Subcutaneous abdominal adipose tissue (tissue), 5 donors: ENCODE measurements at regions not wholly inside any gene's neighbourhood (a gene's known extent, or its start where the extent isn't known, plus 50 kb on each side); places are given as distances from the start of the nearest gene placed in this dataset.

ENCODE experiments used
- H3K27ac ChIP-seq: one replicate; pipeline ENCODE4 v1.7.0; 2013; ENCODE audit warnings: low read depth, mild to moderate bottlenecking, inconsistent platforms, low read length, moderate library complexity
- H3K27me3 ChIP-seq, 5 donors: one replicate each; pipeline ENCODE4 v1.7.0; 2013; ENCODE audit warnings: low read length in 5 of 5, inconsistent platforms in 1 of 5; ENCODE audit not compliant: control insufficient read depth in 5 of 5, insufficient read depth in 4 of 5
- H3K36me3 ChIP-seq, 5 donors: one replicate each; pipeline ENCODE4 v1.7.0; 2013; ENCODE audit warnings: low read length in 5 of 5; ENCODE audit not compliant: control insufficient read depth in 5 of 5, insufficient read depth in 5 of 5
- H3K4me1 ChIP-seq, 5 donors: one replicate each; pipeline ENCODE4 v1.7.0; 2013; ENCODE audit warnings: low read length in 5 of 5, mild to moderate bottlenecking in 3 of 5, moderate library complexity in 1 of 5; ENCODE audit not compliant: control insufficient read depth in 5 of 5, insufficient read depth in 5 of 5
- H3K4me3 ChIP-seq, 5 donors: one replicate each; pipeline ENCODE4 v1.7.0; 2013; ENCODE audit warnings: low read length in 5 of 5, low read depth in 1 of 5
- H3K9ac ChIP-seq, 5 donors: one replicate each; pipeline ENCODE4 v1.7.0; 2013; ENCODE audit warnings: low read length in 5 of 5, mild to moderate bottlenecking in 4 of 5, moderate library complexity in 3 of 5
- H3K9me3 ChIP-seq, 5 donors: one replicate each; pipeline ENCODE4 v1.7.0; 2013; ENCODE audit warnings: low read length in 5 of 5; ENCODE audit not compliant: control insufficient read depth in 5 of 5
- donor health status: healthy.
- donor health status: healthy.
- donor health status: healthy.
- donor health status: healthy.
- donor health status: healthy.

- Histone ChIP-seq H3K9me3 (no peaks in the 10 kb centered on the region), H3K9ac (no peak overlapping the region), H3K4me1 (peaks cover 0 to 4% (median 0%) of the 10 kb centered on the region in 5 donors), H3K27ac (no peak overlapping the region), H3K36me3 (no peaks in the 10 kb centered on the region), H3K4me3 (no peak overlapping the region), H3K27me3 (peaks cover 0 to 14% (median 0%) of the 10 kb centered on the region in 5 donors)
These were observed 268.1 kb downstream of the SOX9 start for GRCh38 chr17:72388765-72389473.

DNA sequence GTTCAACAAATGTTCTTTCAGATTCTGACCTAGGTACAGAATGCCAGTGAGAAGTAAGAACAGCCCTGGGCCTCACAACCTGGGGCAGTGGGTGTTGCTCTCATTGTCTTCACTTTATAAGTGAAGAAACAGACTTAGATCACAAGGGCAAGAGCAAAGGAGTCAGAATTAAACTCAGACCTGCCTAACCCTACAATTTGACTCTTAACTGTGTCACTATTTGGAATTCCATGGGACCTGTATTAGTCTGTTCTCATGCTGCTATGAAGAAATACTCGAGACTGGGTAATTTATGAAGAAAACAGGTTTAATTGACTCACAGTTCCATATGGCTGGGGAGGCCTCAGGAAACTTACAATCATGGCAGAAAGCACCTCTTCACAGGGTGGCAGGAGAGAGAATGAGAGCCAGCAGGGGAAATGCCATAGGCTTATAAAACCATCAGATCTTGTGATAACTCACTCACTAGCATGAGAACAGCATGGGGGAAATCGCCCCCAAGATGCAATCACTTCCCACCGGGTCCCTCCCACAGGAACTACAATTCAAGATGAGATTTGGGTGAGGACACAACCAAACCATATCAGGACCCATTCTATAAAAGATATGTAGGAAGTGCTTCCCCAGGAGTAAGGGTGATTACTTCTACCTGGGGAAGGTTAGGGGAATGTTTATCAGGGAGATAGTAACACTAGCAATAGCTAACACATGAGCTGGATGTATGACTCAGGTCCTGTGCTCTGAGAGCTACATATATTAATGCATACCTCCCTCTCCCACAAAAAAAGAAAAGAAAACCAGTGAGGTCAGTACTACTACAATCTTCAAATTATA, 270.1 kb downstream of the SOX9 start:
- Histone ChIP-seq H3K4me3 (no peak overlapping the region), H3K27ac (no peak overlapping the region), H3K27me3 (peaks cover 0 to 13% (median 3%) of the 10 kb centered on the region in 5 donors), H3K36me3 (no peaks in the 10 kb centered on the region), H3K9me3 (no peaks in the 10 kb centered on the region), H3K9ac (no peak overlapping the region), H3K4me1 (peaks cover 0 to 4% (median 0%) of the 10 kb centered on the region in 5 donors)

DNA sequence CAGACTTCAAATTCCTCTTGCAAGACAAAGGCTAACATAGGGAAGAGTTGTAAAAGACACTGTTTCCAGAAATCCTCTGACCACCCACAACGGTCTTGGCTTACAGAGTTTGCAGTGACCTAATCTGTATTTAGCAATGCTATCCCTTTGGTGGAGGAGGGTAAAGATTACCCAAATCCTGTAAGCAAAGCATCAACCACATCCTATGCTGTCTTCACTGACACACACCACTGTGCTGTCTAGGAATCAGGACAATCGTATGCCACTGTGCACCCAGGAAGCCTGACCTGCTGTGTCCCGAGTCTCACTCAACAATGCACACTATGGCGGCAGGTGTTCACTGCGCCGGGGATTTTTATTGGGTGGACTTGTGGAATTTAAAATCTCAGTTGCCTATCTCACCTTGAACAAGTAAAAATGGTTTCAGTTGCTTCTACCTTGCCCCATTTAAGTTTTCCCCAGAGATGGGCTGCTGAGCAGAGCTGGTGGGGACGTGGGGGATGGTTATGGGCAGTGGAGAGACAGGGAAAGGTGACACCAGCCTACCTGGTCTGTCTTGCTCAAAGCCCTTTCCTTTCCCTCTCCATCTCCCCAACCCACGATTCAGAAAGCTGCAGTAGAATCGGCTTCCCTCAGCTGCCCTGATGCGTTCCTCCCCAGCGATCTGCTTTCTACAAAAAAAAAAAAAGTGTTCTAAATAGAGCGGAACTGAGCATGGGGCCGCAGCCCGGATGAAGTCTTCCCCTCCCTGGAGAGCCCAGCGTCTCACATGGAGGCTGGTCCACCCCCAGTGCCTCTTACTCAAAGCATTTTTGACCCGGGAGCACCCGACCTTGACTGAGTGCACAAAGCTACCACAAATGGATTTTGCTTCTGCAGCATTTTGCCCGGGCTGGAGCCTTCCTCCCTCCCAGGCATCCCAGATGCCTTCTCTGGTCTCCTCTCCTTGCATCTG, 271.5 kb downstream of the SOX9 start:
- no peaks in the 10 kb centered on the region for H3K36me3 ChIP-seq
- no peaks in the 10 kb centered on the region for H3K9me3 ChIP-seq
- peaks cover 0 to 4% (median 0%) of the 10 kb centered on the region in 5 donors for H3K4me1 ChIP-seq
- no peak overlapping the region for H3K27ac ChIP-seq
- H3K4me3 ChIP-seq = no peak overlapping the region
- H3K27me3 ChIP-seq = peaks cover 0 to 9% (median 3%) of the 10 kb centered on the region in 5 donors
- H3K9ac ChIP-seq = no peak overlapping the region

DNA sequence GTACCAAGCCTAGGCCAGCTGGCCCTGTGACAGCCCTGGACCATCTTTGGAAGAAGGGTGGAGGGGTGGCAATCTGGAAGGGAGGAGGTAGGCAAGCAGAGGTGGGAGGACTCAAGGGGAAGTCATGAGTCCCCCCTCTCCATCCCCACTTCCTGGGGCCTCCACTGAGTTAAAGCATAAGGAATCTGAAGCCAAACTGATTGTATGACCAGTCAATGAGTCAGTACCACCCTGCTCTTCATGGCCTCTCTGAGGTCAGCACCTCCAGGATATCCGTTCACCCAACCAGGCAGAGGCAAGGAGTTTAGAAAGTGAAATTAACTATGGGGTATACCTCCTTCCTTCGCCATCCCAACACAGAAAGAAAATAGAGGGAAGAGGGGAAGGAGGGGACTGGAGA, 272.7 kb downstream of the SOX9 start:
- Histone ChIP-seq H3K9ac (no peak overlapping the region), H3K4me3 (no peak overlapping the region), H3K36me3 (no peaks in the 10 kb centered on the region), H3K27ac (no peak overlapping the region), H3K27me3 (peaks cover 0 to 9% (median 3%) of the 10 kb centered on the region in 5 donors), H3K4me1 (peaks cover 0 to 4% (median 0%) of the 10 kb centered on the region in 5 donors), H3K9me3 (no peaks in the 10 kb centered on the region)

DNA sequence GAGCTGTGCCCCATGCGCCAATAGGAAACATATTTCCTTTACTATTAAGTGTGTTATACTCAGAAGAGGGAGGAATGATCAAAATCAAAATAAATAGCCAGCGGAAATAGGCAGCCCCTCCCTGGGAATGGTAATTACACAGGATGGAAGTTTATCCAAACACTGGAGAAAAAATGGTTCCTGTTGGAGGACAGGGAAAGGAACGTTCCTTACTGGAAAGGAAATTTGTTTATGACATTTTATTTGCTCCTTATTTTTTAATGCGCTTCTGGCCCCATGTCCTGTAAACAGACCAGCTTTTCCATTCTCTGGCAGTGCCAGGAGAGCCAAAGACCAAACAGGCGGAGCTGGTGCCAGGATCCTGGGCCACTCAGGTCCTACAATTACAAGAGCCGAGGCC, 273.7 kb downstream of the SOX9 start:
- Histone ChIP-seq H3K27me3 (peaks cover 0 to 9% (median 4%) of the 10 kb centered on the region in 5 donors), H3K36me3 (no peaks in the 10 kb centered on the region), H3K9ac (no peak overlapping the region), H3K4me1 (peaks cover 0 to 4% (median 0%) of the 10 kb centered on the region in 5 donors), H3K27ac (no peak overlapping the region), H3K4me3 (no peak overlapping the region), H3K9me3 (no peaks in the 10 kb centered on the region)

DNA sequence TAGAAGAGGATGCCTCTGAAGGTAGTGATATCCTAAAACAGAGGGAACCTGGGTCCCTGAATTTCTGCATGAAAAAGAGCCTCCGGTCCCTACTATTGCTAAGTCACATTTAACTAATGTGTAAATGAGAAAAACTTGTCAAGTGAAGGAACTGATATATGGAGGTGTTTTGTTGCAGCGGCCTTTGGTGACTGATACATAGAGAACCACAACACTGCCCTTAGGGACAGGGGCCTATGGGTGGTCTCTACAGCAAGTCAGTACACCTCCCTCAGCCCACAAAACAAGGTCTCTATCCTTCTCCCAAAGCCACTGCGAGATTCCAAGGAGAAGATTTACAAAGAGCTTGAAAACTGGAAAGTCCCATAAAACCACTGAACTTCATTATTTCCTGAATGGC, 275.3 kb downstream of the SOX9 start:
- Histone ChIP-seq H3K9ac (no peak overlapping the region), H3K36me3 (no peaks in the 10 kb centered on the region), H3K27ac (no peak overlapping the region), H3K27me3 (peaks cover 0 to 9% (median 4%) of the 10 kb centered on the region in 5 donors), H3K9me3 (no peaks in the 10 kb centered on the region), H3K4me1 (peaks cover 0 to 4% (median 0%) of the 10 kb centered on the region in 5 donors), H3K4me3 (no peak overlapping the region)

DNA sequence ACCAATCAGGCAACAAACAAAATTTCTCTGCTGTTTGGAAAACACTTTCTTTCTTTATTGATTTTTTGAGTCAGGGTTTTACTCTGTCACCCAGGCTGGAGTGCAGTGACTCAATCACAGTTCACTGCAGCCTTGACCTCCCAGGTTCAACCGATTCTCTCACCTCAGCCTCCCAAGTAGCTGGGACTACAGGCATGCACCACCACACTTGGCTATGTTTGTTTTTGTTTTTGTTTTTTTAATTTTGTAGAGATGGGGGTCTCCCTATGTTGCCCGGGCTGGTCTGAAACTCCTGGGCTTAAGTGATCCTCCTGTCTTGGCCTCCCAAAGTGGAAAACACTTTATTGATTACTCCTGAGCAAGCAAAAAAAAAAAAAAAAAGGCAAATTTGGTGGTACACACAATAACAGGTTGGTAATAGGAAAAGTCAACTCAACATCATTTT, 276.4 kb downstream of the SOX9 start:
- Histone ChIP-seq H3K9me3 (no peaks in the 10 kb centered on the region), H3K9ac (no peak overlapping the region), H3K36me3 (no peaks in the 10 kb centered on the region), H3K4me1 (peaks cover 0 to 2% (median 0%) of the 10 kb centered on the region in 5 donors), H3K4me3 (no peak overlapping the region), H3K27me3 (peaks cover 0 to 4% (median 3%) of the 10 kb centered on the region in 5 donors), H3K27ac (no peak overlapping the region)

DNA sequence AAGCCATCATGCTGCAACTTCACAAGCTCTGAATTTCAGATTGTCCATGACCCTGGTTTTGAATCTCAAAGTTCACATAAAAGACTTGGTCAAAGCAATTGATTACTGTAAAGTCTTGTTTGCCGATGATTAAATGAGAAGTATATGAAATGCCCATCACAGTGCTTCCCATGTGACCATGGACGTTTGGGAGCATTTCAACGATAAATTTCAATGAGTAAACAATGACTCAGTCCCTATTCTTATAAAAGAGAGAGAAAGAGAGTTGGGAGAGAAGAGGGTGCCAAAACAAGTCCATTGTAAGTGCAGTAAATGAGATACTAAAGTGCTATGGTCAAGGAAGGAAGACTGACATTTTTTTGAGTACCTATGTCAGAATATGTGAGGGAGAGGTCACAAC, 276.9 kb downstream of the SOX9 start:
- H3K4me3 ChIP-seq = no peak overlapping the region

GRCh38 chr17:72399023-72399607, 278.3 kb downstream of the SOX9 start:
- peaks cover 0 to 6% (median 3%) of the 10 kb centered on the region in 5 donors for H3K27me3 ChIP-seq
- no peaks in the 10 kb centered on the region for H3K9me3 ChIP-seq
- H3K9ac ChIP-seq = no peak overlapping the region
- H3K27ac ChIP-seq = no peak overlapping the region
- H3K36me3 ChIP-seq = no peaks in the 10 kb centered on the region
- no peak overlapping the region for H3K4me3 ChIP-seq
- H3K4me1 ChIP-seq = no peaks in the 10 kb centered on the region

More for the DNA sequence above, 276.9 kb downstream of the SOX9 start:
- Histone ChIP-seq H3K9ac (no peak overlapping the region), H3K27me3 (peaks cover 0 to 4% (median 2%) of the 10 kb centered on the region in 5 donors), H3K36me3 (no peaks in the 10 kb centered on the region), H3K27ac (no peak overlapping the region), H3K4me1 (no peaks in the 10 kb centered on the region), H3K9me3 (no peaks in the 10 kb centered on the region)
